BJ (cell line): ENCODE measurements at regions not wholly inside any gene's neighbourhood (a gene's known extent, or its start where the extent isn't known, plus 50 kb on each side); places are given as distances from the start of the nearest gene placed in this dataset.

ENCODE experiments used
- CTCF ChIA-PET: fragments of 350-600 bp; formaldehyde crosslinking; extraction: SDS; loops from one replicate; lab custom pipeline; 2021; ENCODE audit warnings: antibody characterized with exemption, inconsistent platforms; lab: Yijun Ruan, JAX
- POLR2A ChIA-PET: fragments of 300-600 bp; sonication (Branson Sonifier 250); formaldehyde crosslinking; extraction: SDS; loops from one replicate; lab custom pipeline; 2021; ENCODE audit warnings: antibody characterized with exemption; lab: Charles Lee
- DNase-seq: peaks from one replicate; pipeline ENCODE4 v3.0.0-alpha.2; 2011; ENCODE audit warnings: low read depth
- H3K27me3 ChIP-seq: 2 replicates; pipeline ENCODE4 v1.6.0; 2011; ENCODE audit warnings: low read length; ENCODE audit not compliant: control insufficient read depth, insufficient read depth
- H3K36me3 ChIP-seq: 2 replicates; pipeline ENCODE4 v1.5.1; 2011; ENCODE audit warnings: low read length; ENCODE audit not compliant: control insufficient read depth, insufficient read depth
- H3K4me3 ChIP-seq: 2 replicates; pipeline ENCODE4 v1.5.1; 2011; ENCODE audit warnings: low read depth, mild to moderate bottlenecking, control low read depth, low read length
- TF ChIP-seq, protein P1 (sequence below): IDR thresholded peaks from 2 replicates; pipeline ENCODE4 v1.5.1; 2011; ENCODE audit warnings: low read depth, mild to moderate bottlenecking, control low read depth, inconsistent platforms, low read length, moderate library complexity; ENCODE audit not compliant: insufficient read depth

DNA sequence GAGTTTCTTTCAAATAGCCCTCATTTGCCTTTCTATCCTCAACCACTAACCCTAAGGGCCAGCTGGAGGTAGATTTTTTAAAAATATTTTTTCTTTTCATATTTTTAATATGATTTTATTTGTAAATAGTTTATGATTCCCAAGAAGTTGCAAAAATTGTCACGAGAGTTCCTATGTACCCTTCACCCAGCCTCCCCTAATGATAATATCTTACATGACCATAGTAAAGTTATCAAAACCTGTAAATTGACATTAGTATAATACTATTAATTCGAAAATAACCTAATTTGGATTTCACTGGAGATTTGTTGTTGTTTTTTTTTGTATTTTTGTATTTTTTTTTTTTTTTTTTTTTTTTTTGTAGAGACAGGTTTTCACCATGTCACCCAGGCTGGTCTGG, 495.5 kb downstream of the MIAT start:
- POLR2A ChIA-PET = no interaction called here
- no peaks in the 10 kb centered on the region for H3K36me3 ChIP-seq
- CTCF ChIA-PET = interaction anchor here (1.1 kb wide), 1 partner anchor 14 kb away, joined by 3 read pairs; no protein-coding TSS in a partner anchor
- DNase-seq = no peak
- TF ChIP-seq, protein P1, sequence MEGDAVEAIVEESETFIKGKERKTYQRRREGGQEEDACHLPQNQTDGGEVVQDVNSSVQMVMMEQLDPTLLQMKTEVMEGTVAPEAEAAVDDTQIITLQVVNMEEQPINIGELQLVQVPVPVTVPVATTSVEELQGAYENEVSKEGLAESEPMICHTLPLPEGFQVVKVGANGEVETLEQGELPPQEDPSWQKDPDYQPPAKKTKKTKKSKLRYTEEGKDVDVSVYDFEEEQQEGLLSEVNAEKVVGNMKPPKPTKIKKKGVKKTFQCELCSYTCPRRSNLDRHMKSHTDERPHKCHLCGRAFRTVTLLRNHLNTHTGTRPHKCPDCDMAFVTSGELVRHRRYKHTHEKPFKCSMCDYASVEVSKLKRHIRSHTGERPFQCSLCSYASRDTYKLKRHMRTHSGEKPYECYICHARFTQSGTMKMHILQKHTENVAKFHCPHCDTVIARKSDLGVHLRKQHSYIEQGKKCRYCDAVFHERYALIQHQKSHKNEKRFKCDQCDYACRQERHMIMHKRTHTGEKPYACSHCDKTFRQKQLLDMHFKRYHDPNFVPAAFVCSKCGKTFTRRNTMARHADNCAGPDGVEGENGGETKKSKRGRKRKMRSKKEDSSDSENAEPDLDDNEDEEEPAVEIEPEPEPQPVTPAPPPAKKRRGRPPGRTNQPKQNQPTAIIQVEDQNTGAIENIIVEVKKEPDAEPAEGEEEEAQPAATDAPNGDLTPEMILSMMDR = no peak
- H3K27me3 ChIP-seq = no peaks in the 10 kb centered on the region; the same call in 1 of the 2 replicates
- H3K4me3 ChIP-seq = no peak overlapping the region

DNA sequence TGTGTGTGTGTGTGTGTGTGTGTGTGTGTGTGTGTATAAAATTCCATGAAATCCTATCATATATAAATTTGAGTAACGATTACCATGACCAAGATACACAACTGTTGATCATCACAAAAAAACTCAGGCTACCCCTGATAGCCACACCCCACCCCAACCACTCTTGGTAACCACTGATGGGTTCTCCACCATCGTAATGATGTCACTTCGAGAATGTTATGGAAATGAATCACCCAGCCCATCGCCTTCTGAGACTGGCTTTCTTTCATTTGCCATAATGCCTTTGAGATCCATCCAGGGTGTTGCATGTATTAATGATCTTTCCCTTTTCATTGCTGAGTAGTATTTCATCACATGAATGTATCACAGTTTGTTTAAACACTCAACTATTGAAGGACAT, 496.0 kb downstream of the MIAT start:
- no peaks in the 10 kb centered on the region for H3K36me3 ChIP-seq
- no peak for DNase-seq
- CTCF ChIA-PET = interaction anchor here (1.1 kb wide), 1 partner anchor 14 kb away, joined by 3 read pairs; no protein-coding TSS in a partner anchor
- TF ChIP-seq, protein P1 = no peak
- H3K4me3 ChIP-seq = no peak overlapping the region
- POLR2A ChIA-PET = no interaction called here
- H3K27me3 ChIP-seq = no peaks in the 10 kb centered on the region; the same call in 1 of the 2 replicates

DNA sequence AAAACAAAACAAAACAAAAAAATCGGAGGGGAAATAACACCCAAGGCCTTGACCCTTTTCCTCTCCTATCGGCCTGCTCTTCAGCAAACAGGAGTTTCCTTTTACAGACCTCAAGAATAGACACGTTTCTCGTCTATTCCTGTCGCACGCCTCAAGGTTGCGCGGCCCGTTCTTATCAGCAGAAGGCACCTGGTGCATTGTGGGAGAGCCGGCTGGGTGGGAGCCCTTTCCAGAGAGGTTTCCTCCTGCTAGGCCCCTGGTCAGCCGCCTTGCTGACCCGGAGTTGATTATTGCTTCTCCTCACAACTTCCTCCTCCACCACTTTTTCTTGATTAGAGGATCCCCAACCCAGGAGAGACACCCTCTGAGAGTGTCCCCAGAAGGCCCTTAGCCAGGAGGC, 497.3 kb downstream of the MIAT start:
- no peak overlapping the region for H3K4me3 ChIP-seq
- CTCF ChIA-PET = no interaction called here
- H3K36me3 ChIP-seq = no peaks in the 10 kb centered on the region
- H3K27me3 ChIP-seq = peaks cover 3% of the 10 kb centered on the region
- DNase-seq = no peak
- TF ChIP-seq, protein P1 = no peak
- POLR2A ChIA-PET = no interaction called here

DNA sequence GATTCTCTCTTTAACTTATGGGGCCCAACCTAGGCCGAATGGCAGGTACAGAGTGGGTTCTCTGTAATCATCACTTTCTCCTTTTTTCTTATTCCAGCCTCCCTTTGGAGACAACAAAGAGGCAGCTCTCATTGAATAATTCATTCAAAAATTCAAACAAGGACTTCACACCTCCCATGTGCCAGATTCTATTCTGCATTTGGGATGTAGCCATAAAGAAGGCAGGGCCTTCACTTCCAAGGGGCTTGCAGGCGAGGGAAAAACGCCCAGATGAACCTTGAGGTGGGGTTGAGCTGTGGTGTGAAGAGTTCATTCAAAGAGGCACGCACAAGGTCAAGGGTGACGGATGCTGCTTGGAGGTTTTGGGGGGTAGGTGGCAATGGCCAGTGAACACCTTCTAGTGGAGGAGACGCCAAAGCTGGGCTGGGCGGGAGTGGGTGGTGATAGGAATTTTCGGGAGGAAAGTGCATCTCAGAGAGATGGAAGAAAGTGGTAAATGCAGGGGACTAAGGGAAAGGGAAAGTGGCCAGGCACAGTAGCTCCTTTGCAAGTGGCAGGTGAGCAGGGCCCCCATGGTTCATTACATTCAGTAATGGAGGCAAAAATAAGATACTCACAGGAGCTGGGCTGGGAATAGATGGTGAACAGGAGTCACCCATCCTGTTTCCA, 499.6 kb downstream of the MIAT start:
- ChIA-PET CTCF (no interaction called here), POLR2A (no interaction called here)
- Histone ChIP-seq H3K4me3 (no peak overlapping the region), H3K36me3 (no peaks in the 10 kb centered on the region), H3K27me3 (peaks cover 9% of the 10 kb centered on the region)
- TF ChIP-seq, protein P1 = no peak
- DNase-seq = no peak

DNA sequence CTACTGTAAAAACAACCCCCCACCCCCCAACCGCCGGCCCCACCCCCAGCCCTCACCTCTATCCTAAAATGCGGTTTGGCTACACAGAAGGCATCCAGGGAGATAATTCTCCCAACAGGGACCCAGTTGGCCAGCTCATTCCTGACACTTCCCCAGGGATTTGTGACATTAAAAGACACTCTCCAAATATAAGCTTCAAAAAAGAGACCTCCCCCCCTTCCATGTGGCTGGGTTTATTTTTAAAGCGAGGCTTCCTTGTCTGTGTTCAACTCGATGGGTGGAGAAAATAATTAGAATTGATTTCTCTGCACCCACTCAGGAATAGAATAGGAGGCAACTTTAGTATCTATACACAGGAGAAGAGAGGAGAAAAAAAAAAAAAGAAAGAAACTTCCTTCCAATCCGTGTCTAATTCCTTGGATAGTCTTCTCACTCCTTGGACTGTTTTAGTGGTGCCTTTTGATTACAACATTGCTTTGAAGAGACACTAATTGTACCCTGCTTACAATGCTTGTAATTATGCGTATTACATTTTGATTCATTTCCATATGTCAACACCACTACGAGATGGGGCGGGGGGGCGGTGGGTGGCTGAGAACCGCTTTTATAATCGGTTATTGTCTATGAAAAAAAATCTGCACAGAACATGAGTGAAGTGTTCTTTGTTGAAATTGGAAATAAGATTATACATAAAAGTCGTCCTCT, 500.4 kb downstream of the MIAT start:
- Histone ChIP-seq H3K27me3 (peaks cover 11% of the 10 kb centered on the region), H3K36me3 (no peaks in the 10 kb centered on the region), H3K4me3 (no peak overlapping the region)
- ChIA-PET CTCF (no interaction called here), POLR2A (no interaction called here)
- no peak for DNase-seq
- TF ChIP-seq, protein P1 = no peak
